GM19035 (cell line): ENCODE measurements at regions not wholly inside any gene's neighbourhood (a gene's known extent, or its start where the extent isn't known, plus 50 kb on each side); places are given as distances from the start of the nearest gene placed in this dataset.
"Not testable (repeated sequence)": the region's sequence is repeated elsewhere in the genome, so short reads cannot be mapped to it uniquely, and the experiment has no call there.

Source experiments
- ATAC-seq: cut with Tn5 transposase; IDR thresholded peaks from one replicate; pipeline ENCODE4 v1.9.1; 2021; ENCODE audit not compliant: unreplicated experiment

GRCh38 chr6:71832110-71832764 is 54.1 kb upstream of the RIMS1 start:
- ATAC-seq: not testable (repeated sequence)
